ENCODE measurements at regions not wholly inside any gene's neighbourhood (a gene's known extent, or its start where the extent isn't known, plus 50 kb on each side); places are given as distances from the start of the nearest gene placed in this dataset.

- CTCF ChIA-PET: no interaction called here
- TF ChIP-seq CTCF (IDR thresholded peaks at IDR 0.05; ENCODE audit: insufficient read depth, low read length, missing control alignments): no peak
- no peak overlapping the region for H3K4me3 ChIP-seq (ENCODE audit: low read depth, low read length)
- DNase-seq (ENCODE audit: low read depth, low spot score): no peak
- POLR2A ChIA-PET: no interaction called here
These were observed 191.3 kb upstream of the PODXL start for GRCh38 chr7:131747658-131748232.

GRCh38 chr7:131745390-131746248 lies 189.2 kb upstream of the PODXL start:
- POLR2A ChIA-PET: no interaction called here
- no peak for TF ChIP-seq CTCF (IDR thresholded peaks at IDR 0.05; ENCODE audit: insufficient read depth, low read length, missing control alignments)
- CTCF ChIA-PET: interaction anchor here (0.6 kb wide), 1 partner anchor 11 kb away, joined by 3 read pairs; no protein-coding TSS in a partner anchor
- no peak overlapping the region for H3K4me3 ChIP-seq (ENCODE audit: low read depth, low read length)
- no peak for DNase-seq (ENCODE audit: low read depth, low spot score)

GRCh38 chr7:131741446-131741845 lies 185.0 kb upstream of the PODXL start:
- DNase-seq (ENCODE audit: low read depth, low spot score): no peak
- POLR2A ChIA-PET: interaction anchor here (0.6 kb wide), 1 partner anchor 566 kb away, joined by 4 read pairs; no protein-coding TSS in a partner anchor
- CTCF ChIA-PET: no interaction called here
- no peak for TF ChIP-seq CTCF (IDR thresholded peaks at IDR 0.05; ENCODE audit: insufficient read depth, low read length, missing control alignments)
- H3K4me3 ChIP-seq (ENCODE audit: low read depth, low read length): no peak overlapping the region

GRCh38 chr7:131737746-131738465 lies 181.5 kb upstream of the PODXL start:
- ChIA-PET CTCF (no interaction called here), POLR2A (no interaction called here)
- DNase-seq (ENCODE audit: low read depth, low spot score): no peak
- no peak overlapping the region for H3K4me3 ChIP-seq (ENCODE audit: low read depth, low read length)
- TF ChIP-seq CTCF (IDR thresholded peaks at IDR 0.05; ENCODE audit: insufficient read depth, low read length, missing control alignments): no peak

- ChIA-PET CTCF (no interaction called here), POLR2A (no interaction called here)
- no peak for TF ChIP-seq CTCF (IDR thresholded peaks at IDR 0.05; ENCODE audit: insufficient read depth, low read length, missing control alignments)
- no peak overlapping the region for H3K4me3 ChIP-seq (ENCODE audit: low read depth, low read length)
- no peak for DNase-seq (ENCODE audit: low read depth, low spot score)
These were observed 178.7 kb upstream of the PODXL start for GRCh38 chr7:131735101-131735500.

- no peak overlapping the region for H3K4me3 ChIP-seq (ENCODE audit: low read depth, low read length)
- ChIA-PET CTCF (interaction anchor here (0.9 kb wide), 1 partner anchor 22 kb away, joined by 3 read pairs; no protein-coding TSS in a partner anchor), POLR2A (no interaction called here)
- no peak for DNase-seq (ENCODE audit: low read depth, low spot score)
- TF ChIP-seq CTCF (IDR thresholded peaks at IDR 0.05; ENCODE audit: insufficient read depth, low read length, missing control alignments): no peak
These were observed 177.2 kb upstream of the PODXL start for GRCh38 chr7:131733604-131734003.

Measured in AG04449 (cell line).